Sigmoid colon (tissue), 4 donors: ENCODE measurements at regions not wholly inside any gene's neighbourhood (a gene's known extent, or its start where the extent isn't known, plus 50 kb on each side); places are given as distances from the start of the nearest gene placed in this dataset.

Source experiments
- EP300 ChIP-seq, 4 donors: sonication (generic); formaldehyde crosslinking; IDR thresholded peaks; one replicate each; pipeline ENCODE4 v1.6.1; 2017; ENCODE audit warnings: antibody characterized with exemption in 4 of 4
- POLR2A ChIP-seq, 2 donors: fragments of 450-650 bp; IDR thresholded peaks; one replicate each; pipeline ENCODE4 v1.6.1; 2016; ENCODE audit warnings: antibody characterized with exemption in 2 of 2, mild to moderate bottlenecking in 2 of 2, moderate library complexity in 2 of 2

GRCh38 chr6:167530951-167531350 is 206.1 kb downstream of the TTLL2 start:
- no peak for TF ChIP-seq POLR2A (IDR thresholded peaks at IDR 0.05)
- no peak for TF ChIP-seq EP300 (IDR thresholded peaks at IDR 0.05)
